ENCODE measurements at regions not wholly inside any gene's neighbourhood (a gene's known extent, or its start where the extent isn't known, plus 50 kb on each side); places are given as distances from the start of the nearest gene placed in this dataset.
A peak's percentile ranks its signal among the peaks of the same experiment; 100 is the strongest.

GRCh38 chr2:111653913-111654312, 230.1 kb downstream of the ANAPC1 start:
- Histone ChIP-seq H3K18ac (ENCODE audit: low read length) (no peak overlapping the region), H3K27me3 (ENCODE audit: insufficient read depth, low read length) (no peaks in the 10 kb centered on the region), H3K9me3 (ENCODE audit: insufficient read depth, low read depth, low read length) (no peaks in the 10 kb centered on the region), H3K36me3 (ENCODE audit: control insufficient read depth in 1 of 2, insufficient read depth in 2 of 2, low read length in 2 of 2) (no peaks in the 10 kb centered on the region), H3K4me2 (ENCODE audit: low read length) (no peak overlapping the region), H4K12ac (ENCODE audit: low read depth, low read length) (no peak overlapping the region), H2BK5ac (ENCODE audit: low read depth, low read length, poor library complexity) (no peak overlapping the region), H3K79me1 (ENCODE audit: low read length) (no peaks in the 10 kb centered on the region), H3K23ac (ENCODE audit: low read length) (no peak overlapping the region), H2AFZ (ENCODE audit: insufficient read depth, low read length, poor library complexity) (no peak overlapping the region), H2BK120ac (ENCODE audit: insufficient read depth, low read length, poor library complexity) (no peak overlapping the region), H3K4ac (ENCODE audit: low read depth, low read length) (no peak overlapping the region), H2BK12ac (ENCODE audit: low read length) (no peak overlapping the region), H3K4me1 (ENCODE audit: control insufficient read depth in 1 of 2, insufficient read depth in 2 of 2, low read length in 2 of 2) (peaks cover 0 to 2% of the 10 kb centered on the region in 2 experiments), H3K79me2 (ENCODE audit: control insufficient read depth, insufficient read depth, low read length, poor library complexity) (no peaks in the 10 kb centered on the region), H3K14ac (ENCODE audit: low read length) (no peak overlapping the region), H3K4me3 (ENCODE audit: low read depth, low read length) (no peak overlapping the region), H4K91ac (ENCODE audit: low read depth, low read length) (no peak overlapping the region), H2AK5ac (ENCODE audit: low read length) (no peak overlapping the region), H3K27ac (ENCODE audit: low read depth, low read length) (no peak overlapping the region), H3K9ac (ENCODE audit: low read length) (no peak overlapping the region), H4K8ac (ENCODE audit: low read depth, low read length) (no peak overlapping the region)
- no peak for DNase-seq
- WGBS (ENCODE audit: extremely low coverage, insufficient coverage, insufficient read length): no CpG with 5 or more reads among the region's 4 CpGs

- Histone ChIP-seq H3K27ac (ENCODE audit: low read depth, low read length) (no peak overlapping the region), H2AK5ac (ENCODE audit: low read length) (no peak overlapping the region), H3K4me2 (ENCODE audit: low read length) (no peak overlapping the region), H2BK5ac (ENCODE audit: low read depth, low read length, poor library complexity) (no peak overlapping the region), H3K36me3 (ENCODE audit: control insufficient read depth in 1 of 2, insufficient read depth in 2 of 2, low read length in 2 of 2) (no peaks in the 10 kb centered on the region), H3K18ac (ENCODE audit: low read length) (no peak overlapping the region), H3K14ac (ENCODE audit: low read length) (no peak overlapping the region), H3K23ac (ENCODE audit: low read length) (no peak overlapping the region), H2BK12ac (ENCODE audit: low read length) (no peak overlapping the region), H4K12ac (ENCODE audit: low read depth, low read length) (no peak overlapping the region), H3K27me3 (ENCODE audit: insufficient read depth, low read length) (no peaks in the 10 kb centered on the region), H4K8ac (ENCODE audit: low read depth, low read length) (no peak overlapping the region), H3K9me3 (ENCODE audit: insufficient read depth, low read depth, low read length) (no peaks in the 10 kb centered on the region), H3K79me1 (ENCODE audit: low read length) (no peaks in the 10 kb centered on the region), H4K91ac (ENCODE audit: low read depth, low read length) (no peak overlapping the region), H3K4me1 (ENCODE audit: control insufficient read depth in 1 of 2, insufficient read depth in 2 of 2, low read length in 2 of 2) (peaks cover 3 to 6% of the 10 kb centered on the region in 2 experiments), H3K4ac (ENCODE audit: low read depth, low read length) (no peak overlapping the region), H2AFZ (ENCODE audit: insufficient read depth, low read length, poor library complexity) (no peak overlapping the region), H3K4me3 (ENCODE audit: low read depth, low read length) (no peak overlapping the region), H3K9ac (ENCODE audit: low read length) (no peak overlapping the region), H3K79me2 (ENCODE audit: control insufficient read depth, insufficient read depth, low read length, poor library complexity) (no peaks in the 10 kb centered on the region), H2BK120ac (ENCODE audit: insufficient read depth, low read length, poor library complexity) (no peak overlapping the region)
- DNase-seq: peak; percentile 46 to 73
- WGBS (ENCODE audit: extremely low coverage, insufficient coverage, insufficient read length): no CpG with 5 or more reads among the region's 5 CpGs
Observed at GRCh38 chr2:111654829-111655228, 229.2 kb downstream of the ANAPC1 start.

GRCh38 chr2:111656436-111656835, 227.6 kb downstream of the ANAPC1 start:
- no peak overlapping the region for H4K91ac ChIP-seq (ENCODE audit: low read depth, low read length)
- H4K12ac ChIP-seq (ENCODE audit: low read depth, low read length): no peak overlapping the region
- H3K79me1 ChIP-seq (ENCODE audit: low read length): no peaks in the 10 kb centered on the region
- no peak overlapping the region for H2BK120ac ChIP-seq (ENCODE audit: insufficient read depth, low read length, poor library complexity)
- H2BK5ac ChIP-seq (ENCODE audit: low read depth, low read length, poor library complexity): no peak overlapping the region
- H3K27ac ChIP-seq (ENCODE audit: low read depth, low read length): no peak overlapping the region
- H3K4me3 ChIP-seq (ENCODE audit: low read depth, low read length): no peak overlapping the region
- no CpG with 5 or more reads among the region's 9 CpGs for WGBS (ENCODE audit: extremely low coverage, insufficient coverage, insufficient read length)
- no peaks in the 10 kb centered on the region for H3K27me3 ChIP-seq (ENCODE audit: insufficient read depth, low read length)
- H3K18ac ChIP-seq (ENCODE audit: low read length): no peak overlapping the region
- no peak overlapping the region for H2AFZ ChIP-seq (ENCODE audit: insufficient read depth, low read length, poor library complexity)
- H3K23ac ChIP-seq (ENCODE audit: low read length): no peak overlapping the region
- H3K4ac ChIP-seq (ENCODE audit: low read depth, low read length): no peak overlapping the region
- no peaks in the 10 kb centered on the region for H3K79me2 ChIP-seq (ENCODE audit: control insufficient read depth, insufficient read depth, low read length, poor library complexity)
- no peak overlapping the region for H2BK12ac ChIP-seq (ENCODE audit: low read length)
- H3K9ac ChIP-seq (ENCODE audit: low read length): no peak overlapping the region
- no peak overlapping the region for H3K14ac ChIP-seq (ENCODE audit: low read length)
- H4K8ac ChIP-seq (ENCODE audit: low read depth, low read length): no peak overlapping the region
- H2AK5ac ChIP-seq (ENCODE audit: low read length): no peak overlapping the region
- no peaks in the 10 kb centered on the region for H3K36me3 ChIP-seq (ENCODE audit: control insufficient read depth in 1 of 2, insufficient read depth in 2 of 2, low read length in 2 of 2)
- H3K4me1 ChIP-seq (ENCODE audit: control insufficient read depth in 1 of 2, insufficient read depth in 2 of 2, low read length in 2 of 2): peaks cover 5 to 9% of the 10 kb centered on the region in 2 experiments
- DNase-seq: no peak
- H3K4me2 ChIP-seq (ENCODE audit: low read length): no peak overlapping the region
- H3K9me3 ChIP-seq (ENCODE audit: insufficient read depth, low read depth, low read length): no peaks in the 10 kb centered on the region

- Histone ChIP-seq H2BK5ac (ENCODE audit: low read depth, low read length, poor library complexity) (no peak overlapping the region), H3K27me3 (ENCODE audit: insufficient read depth, low read length) (no peaks in the 10 kb centered on the region), H3K36me3 (ENCODE audit: control insufficient read depth in 1 of 2, insufficient read depth in 2 of 2, low read length in 2 of 2) (no peaks in the 10 kb centered on the region), H3K79me2 (ENCODE audit: control insufficient read depth, insufficient read depth, low read length, poor library complexity) (no peaks in the 10 kb centered on the region), H4K8ac (ENCODE audit: low read depth, low read length) (no peak overlapping the region), H2BK12ac (ENCODE audit: low read length) (no peak overlapping the region), H3K9ac (ENCODE audit: low read length) (no peak overlapping the region), H3K4me1 (ENCODE audit: control insufficient read depth in 1 of 2, insufficient read depth in 2 of 2, low read length in 2 of 2) (peaks cover 5 to 9% of the 10 kb centered on the region in 2 experiments), H3K27ac (ENCODE audit: low read depth, low read length) (no peak overlapping the region), H3K18ac (ENCODE audit: low read length) (no peak overlapping the region), H3K79me1 (ENCODE audit: low read length) (no peaks in the 10 kb centered on the region), H2AK5ac (ENCODE audit: low read length) (no peak overlapping the region), H3K4me2 (ENCODE audit: low read length) (no peak overlapping the region), H4K12ac (ENCODE audit: low read depth, low read length) (no peak overlapping the region), H2AFZ (ENCODE audit: insufficient read depth, low read length, poor library complexity) (no peak overlapping the region), H3K4ac (ENCODE audit: low read depth, low read length) (no peak overlapping the region), H3K4me3 (ENCODE audit: low read depth, low read length) (no peak overlapping the region), H3K14ac (ENCODE audit: low read length) (no peak overlapping the region), H4K91ac (ENCODE audit: low read depth, low read length) (no peak overlapping the region), H3K9me3 (ENCODE audit: insufficient read depth, low read depth, low read length) (no peaks in the 10 kb centered on the region), H2BK120ac (ENCODE audit: insufficient read depth, low read length, poor library complexity) (no peak overlapping the region), H3K23ac (ENCODE audit: low read length) (no peak overlapping the region)
- WGBS (ENCODE audit: extremely low coverage, insufficient coverage, insufficient read length): no CpG with 5 or more reads among the region's 11 CpGs
- no peak for DNase-seq
Observed at GRCh38 chr2:111656894-111657293, 227.1 kb downstream of the ANAPC1 start.
